C4-2B (cell line): ENCODE measurements at regions not wholly inside any gene's neighbourhood (a gene's known extent, or its start where the extent isn't known, plus 50 kb on each side); places are given as distances from the start of the nearest gene placed in this dataset.

Source experiments
- ZFX ChIP-seq: fragments of 450-650 bp; IDR thresholded peaks from 2 replicates; pipeline ENCODE4 v1.6.1; 2017
- TF ChIP-seq, protein P1 (sequence below): fragments of 450-650 bp; conservative IDR thresholded peaks from 2 replicates; pipeline ENCODE4 v1.5.1; 2017; ENCODE audit warnings: mild to moderate bottlenecking

DNA sequence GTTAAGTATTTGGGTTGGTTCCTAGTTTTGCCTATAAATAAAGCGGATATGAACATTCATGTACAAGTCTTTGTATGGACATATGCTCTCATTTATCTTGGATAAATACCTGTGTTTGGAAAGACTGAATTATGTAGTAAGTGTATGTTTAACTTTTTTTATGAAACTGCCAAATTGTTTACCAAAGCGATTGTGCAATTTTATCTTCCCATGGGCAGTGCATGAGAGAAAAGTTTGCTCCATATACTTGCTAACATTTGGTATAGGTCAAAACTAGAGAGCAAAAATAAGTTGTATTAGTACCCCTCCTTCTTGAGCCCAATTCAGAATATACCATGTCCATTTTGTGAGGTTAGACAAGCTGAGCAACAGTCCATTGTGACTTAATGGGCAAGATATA is 502.6 kb downstream of the SQOR start:
- TF ChIP-seq, protein P1, sequence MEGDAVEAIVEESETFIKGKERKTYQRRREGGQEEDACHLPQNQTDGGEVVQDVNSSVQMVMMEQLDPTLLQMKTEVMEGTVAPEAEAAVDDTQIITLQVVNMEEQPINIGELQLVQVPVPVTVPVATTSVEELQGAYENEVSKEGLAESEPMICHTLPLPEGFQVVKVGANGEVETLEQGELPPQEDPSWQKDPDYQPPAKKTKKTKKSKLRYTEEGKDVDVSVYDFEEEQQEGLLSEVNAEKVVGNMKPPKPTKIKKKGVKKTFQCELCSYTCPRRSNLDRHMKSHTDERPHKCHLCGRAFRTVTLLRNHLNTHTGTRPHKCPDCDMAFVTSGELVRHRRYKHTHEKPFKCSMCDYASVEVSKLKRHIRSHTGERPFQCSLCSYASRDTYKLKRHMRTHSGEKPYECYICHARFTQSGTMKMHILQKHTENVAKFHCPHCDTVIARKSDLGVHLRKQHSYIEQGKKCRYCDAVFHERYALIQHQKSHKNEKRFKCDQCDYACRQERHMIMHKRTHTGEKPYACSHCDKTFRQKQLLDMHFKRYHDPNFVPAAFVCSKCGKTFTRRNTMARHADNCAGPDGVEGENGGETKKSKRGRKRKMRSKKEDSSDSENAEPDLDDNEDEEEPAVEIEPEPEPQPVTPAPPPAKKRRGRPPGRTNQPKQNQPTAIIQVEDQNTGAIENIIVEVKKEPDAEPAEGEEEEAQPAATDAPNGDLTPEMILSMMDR: no peak
- no peak for TF ChIP-seq ZFX
